Body of pancreas (tissue), 4 donors: ENCODE measurements at regions not wholly inside any gene's neighbourhood (a gene's known extent, or its start where the extent isn't known, plus 50 kb on each side); places are given as distances from the start of the nearest gene placed in this dataset.

Experiments
- ATAC-seq: fragments of 150-250 bp; one replicate; pipeline ENCODE4 v1.9.1; 2016
- DNase-seq, 4 donors: peaks; one replicate each; pipeline ENCODE4 v3.0.0-alpha.2; 2019
- H3K27ac ChIP-seq, 4 donors: fragments of 200-600 bp; sonication (generic); 1 replicate in 3 of 4; 2 replicates in 1 of 4; pipeline versions ENCODE4 v1.5.1 to v1.6.1; 2016 to 2019; ENCODE audit warnings: mild to moderate bottlenecking in 1 of 4, mixed read lengths in 1 of 4, moderate library complexity in 1 of 4
- H3K27me3 ChIP-seq, 2 donors: fragments of 200-600 bp; sonication (generic); one replicate each; pipeline ENCODE4 v1.6.0; 2016; ENCODE audit warnings: mild to moderate bottlenecking in 1 of 2
- H3K36me3 ChIP-seq, 2 donors: fragments of 200-600 bp; sonication (generic); replicated peaks in 1 of 2; 2 replicates each; pipeline ENCODE4 v1.5.1; 2016; ENCODE audit warnings: low read depth in 2 of 2; ENCODE audit not compliant: insufficient read depth in 1 of 2
- H3K4me1 ChIP-seq: fragments of 200-600 bp; sonication (generic); one replicate; pipeline ENCODE4 v1.6.0; 2016
- H3K4me3 ChIP-seq, 2 donors: fragments of 200-600 bp; sonication (generic); 1 replicate in 1 of 2; 2 replicates in 1 of 2; pipeline ENCODE4 v1.5.1; 2016 to 2019
- H3K9me3 ChIP-seq, 3 donors: fragments of 200-600 bp; sonication (generic); 1 replicate in 2 of 3; 2 replicates in 1 of 3; pipeline ENCODE4 v1.5.1; 2016
- POLR2A ChIP-seq, 3 donors: fragments of 450-650 bp; IDR thresholded peaks; one replicate each; pipeline ENCODE4 v1.6.1; 2016; ENCODE audit warnings: antibody characterized with exemption in 3 of 3, mild to moderate bottlenecking in 2 of 3
- WGBS, 2 donors: methylation state at CpG; one replicate each; pipeline ENCODE4 v1.1.5; 2017; 5-methylcytosine and 5-hydroxymethylcytosine counted together
- intact Hi-C: fragments of 100-400 bp; cut with DNase I; formaldehyde crosslinking; loops from one replicate; pipeline ENCODE4 v1.15.1; 2023
- TF ChIP-seq, protein P1 (sequence below), 7 experiments: fragments of 450-650 bp in 4 of 7; fragments of 200-600 bp in 3 of 7; sonication (generic) in 3 of 7; IDR thresholded peaks; one replicate each; pipeline ENCODE4 v1.5.1; 2016 to 2019; ENCODE audit warnings: antibody characterized with exemption in 7 of 7

GRCh38 chr2:234607691-234608090, 110.8 kb upstream of the ARL4C start:
- 74 to 79% methylated on average over 8 of the region's 8 CpGs for WGBS, 2 donors
- DNase-seq (no peak), ATAC-seq (no peak)
- H3K27ac ChIP-seq, result no peak overlapping the region
- TF ChIP-seq, protein P1, sequence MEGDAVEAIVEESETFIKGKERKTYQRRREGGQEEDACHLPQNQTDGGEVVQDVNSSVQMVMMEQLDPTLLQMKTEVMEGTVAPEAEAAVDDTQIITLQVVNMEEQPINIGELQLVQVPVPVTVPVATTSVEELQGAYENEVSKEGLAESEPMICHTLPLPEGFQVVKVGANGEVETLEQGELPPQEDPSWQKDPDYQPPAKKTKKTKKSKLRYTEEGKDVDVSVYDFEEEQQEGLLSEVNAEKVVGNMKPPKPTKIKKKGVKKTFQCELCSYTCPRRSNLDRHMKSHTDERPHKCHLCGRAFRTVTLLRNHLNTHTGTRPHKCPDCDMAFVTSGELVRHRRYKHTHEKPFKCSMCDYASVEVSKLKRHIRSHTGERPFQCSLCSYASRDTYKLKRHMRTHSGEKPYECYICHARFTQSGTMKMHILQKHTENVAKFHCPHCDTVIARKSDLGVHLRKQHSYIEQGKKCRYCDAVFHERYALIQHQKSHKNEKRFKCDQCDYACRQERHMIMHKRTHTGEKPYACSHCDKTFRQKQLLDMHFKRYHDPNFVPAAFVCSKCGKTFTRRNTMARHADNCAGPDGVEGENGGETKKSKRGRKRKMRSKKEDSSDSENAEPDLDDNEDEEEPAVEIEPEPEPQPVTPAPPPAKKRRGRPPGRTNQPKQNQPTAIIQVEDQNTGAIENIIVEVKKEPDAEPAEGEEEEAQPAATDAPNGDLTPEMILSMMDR (IDR thresholded peaks at IDR 0.05), result no peak
- TF ChIP-seq POLR2A (IDR thresholded peaks at IDR 0.05), result no peak
- no peaks in the 10 kb centered on the region for H3K4me1 ChIP-seq
- no peaks in the 10 kb centered on the region for H3K9me3 ChIP-seq
- H3K27me3 ChIP-seq, result no peaks in the 10 kb centered on the region
- H3K4me3 ChIP-seq, result no peak overlapping the region
- intact Hi-C loops, result no loop called here
- H3K36me3 ChIP-seq, result no peaks in the 10 kb centered on the region

DNA sequence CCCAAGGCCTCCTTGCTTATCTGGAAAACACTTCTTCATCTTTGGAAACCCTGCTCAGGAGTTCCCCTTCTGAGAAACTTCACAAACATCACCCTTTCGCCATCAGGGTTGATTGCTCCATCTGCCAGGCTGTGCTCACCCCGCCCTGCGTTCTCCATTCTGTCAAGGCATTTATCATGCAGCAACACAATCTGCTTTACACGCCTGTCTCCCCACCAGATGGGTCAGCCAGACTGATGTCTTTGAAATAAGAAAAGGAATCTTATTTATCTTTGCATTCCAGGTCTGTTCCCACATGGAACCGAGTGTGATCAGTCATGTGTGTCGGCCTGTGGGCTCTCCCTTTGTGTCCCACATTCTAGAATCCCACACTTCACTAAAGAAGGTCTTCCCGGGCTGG, 110.0 kb upstream of the ARL4C start:
- H3K36me3 ChIP-seq, result no peaks in the 10 kb centered on the region
- no peak overlapping the region for H3K27ac ChIP-seq
- TF ChIP-seq POLR2A (IDR thresholded peaks at IDR 0.05), result no peak
- TF ChIP-seq, protein P1 (IDR thresholded peaks at IDR 0.05), result no peak
- H3K4me1 ChIP-seq, result no peaks in the 10 kb centered on the region
- ATAC-seq, result no peak
- 76 to 84% methylated on average over 7 of the region's 7 CpGs for WGBS, 2 donors
- H3K27me3 ChIP-seq, result no peaks in the 10 kb centered on the region
- DNase-seq, result no peak
- intact Hi-C loops, result no loop called here
- H3K9me3 ChIP-seq, result no peaks in the 10 kb centered on the region
- no peak overlapping the region for H3K4me3 ChIP-seq

DNA sequence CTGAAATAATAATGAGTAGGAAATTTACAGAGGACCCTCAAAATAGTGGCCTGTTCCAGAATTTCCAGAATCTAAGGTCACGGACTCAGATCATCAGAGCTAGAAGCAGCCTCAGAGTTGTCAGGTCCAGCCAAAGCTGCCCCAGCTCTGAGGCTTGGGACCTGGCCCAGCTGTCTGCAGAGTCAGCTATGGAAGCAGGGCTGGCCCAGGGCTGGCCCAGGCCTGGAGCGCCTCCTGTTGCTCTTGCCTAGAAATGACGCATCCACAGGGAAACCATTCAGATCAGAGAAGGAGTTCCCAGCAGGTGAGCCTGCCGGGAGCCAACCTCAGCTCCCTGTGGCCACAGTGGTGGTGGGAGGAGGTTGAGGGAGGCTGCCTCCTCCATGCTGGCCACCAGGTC, 106.7 kb upstream of the ARL4C start:
- Histone ChIP-seq H3K4me3 (no peak overlapping the region), H3K9me3 (no peaks in the 10 kb centered on the region), H3K27ac (no peak overlapping the region), H3K36me3 (no peaks in the 10 kb centered on the region), H3K4me1 (no peaks in the 10 kb centered on the region), H3K27me3 (no peaks in the 10 kb centered on the region)
- 96 to 100% methylated on average over 2 to 4 of the region's 4 CpGs for WGBS, 2 donors
- TF ChIP-seq POLR2A (IDR thresholded peaks at IDR 0.05), result no peak
- TF ChIP-seq, protein P1 (IDR thresholded peaks at IDR 0.05), result no peak
- DNase-seq (no peak), ATAC-seq (no peak)
- intact Hi-C loops, result no loop called here

DNA sequence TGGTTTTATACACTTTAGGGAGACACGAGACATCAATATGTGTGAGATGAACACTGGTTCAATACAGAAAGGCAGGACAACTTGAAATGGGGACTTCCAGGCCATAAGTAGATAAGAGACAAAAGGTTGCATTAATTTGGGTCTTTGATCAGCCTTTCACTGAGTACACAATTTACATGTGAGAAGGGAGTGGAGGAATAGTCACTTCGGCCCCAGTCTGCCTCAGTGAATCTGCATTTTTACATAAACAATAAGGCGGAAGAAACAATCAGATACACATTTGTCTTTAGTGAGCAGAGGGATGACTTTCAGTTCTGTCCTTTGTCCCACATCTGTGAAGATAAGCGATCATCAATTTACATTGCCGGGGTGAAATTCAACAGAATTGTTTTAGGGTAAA, 104.3 kb upstream of the ARL4C start:
- no peak overlapping the region for H3K4me3 ChIP-seq
- no peaks in the 10 kb centered on the region for H3K4me1 ChIP-seq
- ATAC-seq, result no peak
- no peaks in the 10 kb centered on the region for H3K9me3 ChIP-seq
- no peaks in the 10 kb centered on the region for H3K36me3 ChIP-seq
- TF ChIP-seq, protein P1 (IDR thresholded peaks at IDR 0.05), result no peak
- no peak for TF ChIP-seq POLR2A (IDR thresholded peaks at IDR 0.05)
- WGBS, 2 donors, result 71 to 89% methylated on average over 5 of the region's 5 CpGs
- H3K27me3 ChIP-seq, result no peaks in the 10 kb centered on the region
- H3K27ac ChIP-seq, result no peak overlapping the region
- DNase-seq, result no peak
- intact Hi-C loops, result no loop called here

- H3K4me3 ChIP-seq, result no peak overlapping the region
- no peaks in the 10 kb centered on the region for H3K9me3 ChIP-seq
- no peak for DNase-seq
- no peak for TF ChIP-seq POLR2A (IDR thresholded peaks at IDR 0.05)
- TF ChIP-seq, protein P1 (IDR thresholded peaks at IDR 0.05), result no peak
- no peaks in the 10 kb centered on the region for H3K36me3 ChIP-seq
- 78 to 79% methylated on average over 6 of the region's 6 CpGs for WGBS, 2 donors
- ATAC-seq, result no peak
- no peak overlapping the region for H3K27ac ChIP-seq
- no peaks in the 10 kb centered on the region for H3K27me3 ChIP-seq
- no peaks in the 10 kb centered on the region for H3K4me1 ChIP-seq
- intact Hi-C loops, result no loop called here
Observed at GRCh38 chr2:234597576-234597861, 100.6 kb upstream of the ARL4C start.
